ENCODE measurements at regions not wholly inside any gene's neighbourhood (a gene's known extent, or its start where the extent isn't known, plus 50 kb on each side); places are given as distances from the start of the nearest gene placed in this dataset.
"Not testable (repeated sequence)": the region's sequence is repeated elsewhere in the genome, so short reads cannot be mapped to it uniquely, and the experiment has no call there.

- DNase-seq = no peak
Observed at GRCh38 chr13:43946281-43946680, 66.6 kb downstream of the LACC1 start.

DNA sequence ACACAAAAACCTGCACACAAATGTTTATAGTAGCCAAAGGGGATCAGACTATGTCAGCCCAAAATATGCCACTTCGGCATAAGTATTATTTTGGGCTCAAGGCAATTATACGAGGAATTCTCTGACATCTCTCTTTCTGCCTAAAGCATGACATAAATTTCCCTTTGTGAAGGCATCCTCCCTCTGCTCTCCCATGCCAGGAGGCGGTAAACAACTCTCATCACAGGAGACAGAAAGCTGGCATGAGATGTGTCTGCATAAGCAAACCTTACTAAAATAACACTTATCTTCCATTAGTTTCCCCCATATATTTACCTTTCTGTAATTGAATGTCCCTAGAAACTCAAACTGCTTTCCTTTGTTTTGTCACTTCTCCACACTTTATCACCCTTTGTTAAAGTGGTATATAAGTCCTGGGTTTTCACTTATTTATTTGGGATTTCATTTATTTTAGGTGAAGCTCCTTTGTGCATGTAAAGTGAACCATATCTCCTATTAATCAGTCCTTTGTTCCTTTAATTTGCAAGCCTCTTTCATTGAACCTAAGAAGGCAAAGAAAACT is 68.3 kb downstream of the LACC1 start:
- no peak for DNase-seq

DNA sequence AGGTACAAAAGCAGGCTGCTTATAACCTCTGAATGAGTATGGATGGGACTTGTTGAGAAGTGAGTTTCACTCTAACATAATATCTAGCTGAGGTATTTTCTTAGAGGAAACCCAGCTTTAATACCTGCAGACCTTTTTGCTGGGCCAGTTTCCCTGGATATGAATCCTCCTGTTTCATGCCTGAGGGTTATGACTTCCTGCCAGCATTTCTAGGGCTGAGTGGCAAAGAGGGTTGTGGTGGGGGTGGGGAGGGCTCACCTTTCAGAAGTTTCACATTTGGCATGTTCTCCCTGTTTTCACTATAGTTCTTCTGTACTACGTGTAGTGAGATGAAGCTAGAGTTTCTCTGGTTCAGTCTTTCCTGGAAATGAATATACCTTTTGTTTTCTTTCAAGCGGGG is 73.7 kb downstream of the LACC1 start:
- DNase-seq = no peak

DNA sequence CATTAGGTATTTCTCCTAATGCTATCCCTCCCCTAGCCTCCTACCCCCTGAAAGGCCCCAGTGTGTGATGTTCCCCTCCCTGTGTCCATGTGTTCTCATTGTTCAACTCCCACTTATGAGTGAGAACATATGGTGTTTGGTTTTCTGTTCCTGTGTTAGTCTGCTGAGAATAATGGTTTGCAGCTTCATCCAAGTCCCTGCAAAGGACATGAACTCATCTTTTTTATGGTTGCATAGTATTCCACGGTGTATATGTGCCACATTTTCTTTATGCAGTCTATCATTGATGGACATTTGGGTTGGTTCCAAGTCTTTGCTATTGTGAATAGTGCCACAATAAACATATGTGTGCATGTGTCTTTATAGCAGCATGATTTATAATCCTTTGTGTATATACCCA is 77.3 kb downstream of the LACC1 start:
- not testable (repeated sequence) for DNase-seq

DNA sequence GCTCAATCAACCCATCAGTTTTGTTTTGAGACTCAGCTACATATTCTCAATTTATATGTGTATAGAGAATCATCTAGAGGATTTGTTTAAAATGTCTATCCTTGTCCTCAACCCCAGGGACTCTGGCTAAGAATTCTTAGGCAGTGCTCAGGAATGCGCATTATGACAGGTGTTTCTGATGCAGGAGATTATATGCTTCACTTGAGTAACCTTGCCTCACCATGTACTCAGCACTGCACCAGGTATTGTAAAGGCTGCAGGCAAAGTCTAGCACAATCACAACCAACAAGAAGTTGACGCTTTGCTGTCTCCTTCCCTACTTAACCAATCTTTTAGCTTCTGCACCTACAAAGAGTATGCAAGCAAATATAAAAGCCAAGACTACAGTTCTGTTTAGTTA is 79.6 kb downstream of the LACC1 start:
- no peak for DNase-seq

DNA sequence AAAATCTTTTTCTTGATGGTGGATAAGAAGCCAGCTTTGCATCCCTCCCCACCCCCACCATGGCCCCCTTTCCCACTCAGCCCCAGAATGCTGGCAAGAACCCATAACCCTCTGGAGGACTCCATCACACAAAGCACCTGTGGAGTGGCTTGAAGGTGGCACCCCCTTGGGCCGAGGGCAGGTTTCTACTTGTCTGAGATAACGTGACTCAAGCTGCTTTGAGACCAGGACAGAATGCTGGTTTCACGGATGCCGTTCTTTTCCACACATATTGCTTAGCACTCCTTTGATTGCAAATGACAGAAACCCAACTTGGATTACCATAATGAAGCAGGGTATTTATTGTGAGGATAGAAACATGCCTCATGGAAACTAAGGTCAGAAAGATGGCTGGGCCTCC is 82.2 kb downstream of the LACC1 start:
- no peak for DNase-seq

DNA sequence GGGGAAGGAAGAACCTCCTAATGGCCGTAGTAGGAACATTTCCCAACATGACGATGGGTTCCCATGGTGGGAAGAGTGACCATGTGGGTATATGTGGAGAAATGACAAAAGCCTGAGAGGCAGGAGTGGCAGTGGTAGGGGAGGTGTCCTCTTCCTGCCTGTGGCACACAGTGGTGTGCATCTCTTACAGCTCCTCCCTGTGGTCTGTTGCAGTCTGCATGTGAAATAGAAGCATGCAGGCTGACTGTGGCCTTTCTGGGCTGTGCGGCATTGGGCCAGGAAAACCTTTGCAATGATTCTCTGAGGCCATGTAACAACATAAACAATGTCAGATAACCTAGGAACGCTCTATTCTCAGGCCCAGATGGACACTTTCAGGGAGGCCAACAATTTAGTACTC is 84.0 kb downstream of the LACC1 start:
- DNase-seq = no peak

- DNase-seq = no peak
Observed at GRCh38 chr13:43964698-43965458, 85.2 kb downstream of the LACC1 start.

DNA sequence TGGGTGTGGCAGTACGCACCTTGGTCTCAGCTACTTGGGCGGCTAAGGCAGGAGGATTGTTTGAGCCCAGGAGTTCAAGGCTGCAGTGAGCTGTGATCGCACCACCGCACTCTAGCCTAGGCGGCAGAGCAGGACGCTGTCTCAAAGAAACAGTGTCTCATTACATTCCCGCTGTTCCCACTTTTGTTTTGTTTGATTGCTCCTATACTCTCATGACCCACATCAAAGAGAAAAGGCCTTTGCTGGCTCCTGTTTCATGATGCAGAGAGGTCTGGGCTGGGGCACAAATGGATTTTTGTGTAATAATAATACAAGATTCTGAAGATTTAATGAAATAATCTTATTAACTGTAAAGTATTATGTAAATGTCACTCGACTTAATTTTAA is 85.7 kb downstream of the LACC1 start:
- DNase-seq = no peak

DNA sequence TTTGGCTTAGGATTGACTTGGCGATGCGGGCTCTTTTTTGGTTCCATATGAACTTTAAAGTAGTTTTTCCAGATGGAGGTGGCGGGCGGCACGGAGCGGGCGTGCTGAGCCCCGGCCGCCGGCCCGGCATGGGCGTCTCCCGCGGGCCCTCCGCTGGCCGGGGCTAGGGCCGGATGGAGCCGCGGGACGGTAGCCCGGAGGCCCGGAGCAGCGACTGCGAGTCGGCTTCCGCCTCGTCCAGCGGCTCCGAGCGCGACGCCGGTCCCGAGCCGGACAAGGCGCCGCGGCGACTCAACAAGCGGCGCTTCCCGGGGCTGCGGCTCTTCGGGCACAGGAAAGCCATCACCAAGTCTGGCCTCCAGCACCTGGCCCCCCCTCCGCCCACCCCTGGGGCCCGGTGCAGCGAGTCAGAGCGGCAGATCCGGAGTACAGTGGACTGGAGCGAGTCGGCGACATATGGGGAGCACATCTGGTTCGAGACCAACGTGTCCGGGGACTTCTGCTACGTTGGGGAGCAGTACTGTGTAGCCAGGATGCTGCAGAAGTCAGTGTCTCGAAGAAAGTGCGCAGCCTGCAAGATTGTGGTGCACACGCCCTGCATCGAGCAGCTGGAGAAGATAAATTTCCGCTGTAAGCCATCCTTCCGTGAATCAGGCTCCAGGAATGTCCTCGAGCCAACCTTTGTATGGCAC is 88.7 kb downstream of the LACC1 start:
- not testable (repeated sequence) for DNase-seq

- DNase-seq = not testable (repeated sequence)
Observed at GRCh38 chr13:43968943-43969690, 89.4 kb downstream of the LACC1 start.

GRCh38 chr13:43969919-43970318 is 90.2 kb downstream of the LACC1 start:
- not testable (repeated sequence) for DNase-seq

- not testable (repeated sequence) for DNase-seq
Observed at GRCh38 chr13:43970520-43971242, 91.0 kb downstream of the LACC1 start.

DNA sequence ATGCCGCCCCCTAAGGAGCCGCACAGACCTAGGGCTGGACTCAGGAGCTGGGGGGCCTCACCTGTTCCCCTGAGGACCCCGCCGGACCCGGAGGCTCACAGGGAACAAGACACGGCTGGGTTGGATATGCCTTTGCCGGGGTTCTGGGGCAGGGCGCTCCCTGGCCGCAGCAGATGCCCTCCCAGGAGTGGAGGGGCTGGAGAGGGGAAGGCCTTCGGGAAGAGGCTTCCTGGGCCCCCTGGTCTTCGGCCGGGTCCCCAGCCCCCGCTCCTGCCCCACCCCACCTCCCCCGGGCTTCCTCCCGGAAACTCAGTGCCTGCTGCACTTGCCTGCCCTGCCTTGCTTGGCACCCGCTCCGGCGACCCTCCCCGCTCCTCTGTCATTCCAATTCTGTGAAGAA is 91.6 kb downstream of the LACC1 start:
- not testable (repeated sequence) for DNase-seq

DNA sequence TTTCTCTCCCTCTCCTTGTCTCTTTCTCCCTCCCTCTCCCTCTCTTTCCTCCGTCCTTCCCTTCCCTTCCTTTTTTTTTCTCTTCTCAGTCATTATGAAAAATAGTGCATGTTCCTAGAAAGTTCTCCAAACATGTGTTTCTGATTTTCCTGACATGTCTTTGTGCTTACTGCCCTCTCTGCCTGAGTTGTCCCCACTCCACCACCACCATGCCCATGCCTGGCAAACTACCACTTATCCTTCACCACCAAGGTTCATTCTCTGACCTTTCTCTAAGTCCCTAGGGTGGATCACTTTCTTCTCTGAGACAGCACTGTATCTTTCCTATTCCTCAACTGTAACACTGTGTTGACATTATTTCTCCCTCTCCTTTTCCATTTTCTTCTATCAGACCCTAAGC is 98.2 kb downstream of the LACC1 start:
- DNase-seq = no peak

DNA sequence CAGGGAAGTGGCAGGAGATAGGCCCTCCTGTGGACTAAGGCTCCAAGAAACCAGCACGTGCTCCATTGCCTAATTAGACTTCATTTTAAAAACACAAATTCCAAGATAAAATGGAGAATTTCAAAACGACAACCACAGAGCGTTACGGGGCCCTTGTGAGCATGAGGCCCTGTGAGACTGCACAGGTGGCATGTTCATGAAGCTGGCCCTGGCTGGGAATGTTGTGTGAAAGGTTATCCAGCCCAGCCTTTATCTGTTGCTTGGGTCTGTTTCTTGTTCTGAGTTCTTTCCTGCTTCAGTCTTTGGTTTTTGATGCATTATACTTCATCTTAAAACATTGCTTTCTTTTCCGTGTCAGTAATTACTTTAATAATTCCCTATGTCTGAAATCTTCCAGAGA is 99.0 kb downstream of the LACC1 start:
- DNase-seq = no peak

GRCh38 chr13:43979492-43979891 is 99.8 kb downstream of the LACC1 start:
- DNase-seq = no peak

GRCh38 chr13:43980587-43980986 is 100.9 kb downstream of the LACC1 start:
- DNase-seq = no peak

GRCh38 chr13:43981091-43981490 is 101.4 kb downstream of the LACC1 start:
- DNase-seq = no peak

- no peak for DNase-seq
Observed at GRCh38 chr13:43981512-43982301, 102.0 kb downstream of the LACC1 start.

GRCh38 chr13:43983373-43983772 is 103.7 kb downstream of the LACC1 start:
- DNase-seq = no peak

GRCh38 chr13:43984292-43984691 is 104.6 kb downstream of the LACC1 start:
- no peak for DNase-seq

Data from hematopoietic multipotent progenitor cell treated with erythropoietin and hydrocortisone succinate and interleukin-3 and kit ligand, for 6 days (in vitro differentiated cells).